HG03196 (cell line): ENCODE measurements at regions not wholly inside any gene's neighbourhood (a gene's known extent, or its start where the extent isn't known, plus 50 kb on each side); places are given as distances from the start of the nearest gene placed in this dataset.
A peak's percentile ranks its signal among the peaks of the same experiment; 100 is the strongest.

ENCODE experiments used
- ATAC-seq: cut with Tn5 transposase; IDR thresholded peaks from one replicate; pipeline ENCODE4 v1.9.1; 2021; ENCODE audit not compliant: unreplicated experiment

GRCh38 chr1:9179463-9180110, 50.7 kb upstream of the GPR157 start:
- ATAC-seq: no peak

GRCh38 chr1:9180111-9180819, 51.4 kb upstream of the GPR157 start:
- no peak for ATAC-seq

GRCh38 chr1:9181176-9181906, 52.4 kb upstream of the GPR157 start:
- peak; percentile 46 for ATAC-seq

- ATAC-seq: no peak
These were observed 52.4 kb upstream of the H6PD start for GRCh38 chr1:9181990-9182783.

GRCh38 chr1:9182784-9183257, 51.8 kb upstream of the H6PD start:
- ATAC-seq: no peak

- ATAC-seq: no peak
These were observed 51.1 kb upstream of the H6PD start for GRCh38 chr1:9183441-9183840.

- no peak for ATAC-seq
These were observed 50.7 kb upstream of the H6PD start for GRCh38 chr1:9183898-9184297.

GRCh38 chr1:9184749-9185148, 49.8 kb upstream of the H6PD start:
- no peak for ATAC-seq
